ENCODE measurements at regions not wholly inside any gene's neighbourhood (a gene's known extent, or its start where the extent isn't known, plus 50 kb on each side); places are given as distances from the start of the nearest gene placed in this dataset.
"Not testable (repeated sequence)": the region's sequence is repeated elsewhere in the genome, so short reads cannot be mapped to it uniquely, and the experiment has no call there.

GRCh38 chr9:81830431-81830830 is 97.8 kb upstream of the SPATA31D4 start:
- TF ChIP-seq, protein P1, sequence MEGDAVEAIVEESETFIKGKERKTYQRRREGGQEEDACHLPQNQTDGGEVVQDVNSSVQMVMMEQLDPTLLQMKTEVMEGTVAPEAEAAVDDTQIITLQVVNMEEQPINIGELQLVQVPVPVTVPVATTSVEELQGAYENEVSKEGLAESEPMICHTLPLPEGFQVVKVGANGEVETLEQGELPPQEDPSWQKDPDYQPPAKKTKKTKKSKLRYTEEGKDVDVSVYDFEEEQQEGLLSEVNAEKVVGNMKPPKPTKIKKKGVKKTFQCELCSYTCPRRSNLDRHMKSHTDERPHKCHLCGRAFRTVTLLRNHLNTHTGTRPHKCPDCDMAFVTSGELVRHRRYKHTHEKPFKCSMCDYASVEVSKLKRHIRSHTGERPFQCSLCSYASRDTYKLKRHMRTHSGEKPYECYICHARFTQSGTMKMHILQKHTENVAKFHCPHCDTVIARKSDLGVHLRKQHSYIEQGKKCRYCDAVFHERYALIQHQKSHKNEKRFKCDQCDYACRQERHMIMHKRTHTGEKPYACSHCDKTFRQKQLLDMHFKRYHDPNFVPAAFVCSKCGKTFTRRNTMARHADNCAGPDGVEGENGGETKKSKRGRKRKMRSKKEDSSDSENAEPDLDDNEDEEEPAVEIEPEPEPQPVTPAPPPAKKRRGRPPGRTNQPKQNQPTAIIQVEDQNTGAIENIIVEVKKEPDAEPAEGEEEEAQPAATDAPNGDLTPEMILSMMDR (IDR thresholded peaks at IDR 0.05) = not testable (repeated sequence)
- not testable (repeated sequence) for TF ChIP-seq POLR2A (IDR thresholded peaks at IDR 0.05)

Data from gastroesophageal sphincter (tissue), 3 donors.